WTC11 (cell line): ENCODE measurements at regions not wholly inside any gene's neighbourhood (a gene's known extent, or its start where the extent isn't known, plus 50 kb on each side); places are given as distances from the start of the nearest gene placed in this dataset.

Experiments
- ATF6 ChIP-seq: sonication (generic); formaldehyde crosslinking; IDR thresholded peaks from 2 replicates; pipeline ENCODE4 v1.8.1; 2023; ENCODE audit warnings: mild to moderate bottlenecking, missing genetic modification reagents
- CREM ChIP-seq: sonication (generic); formaldehyde crosslinking; IDR thresholded peaks from 2 replicates; pipeline ENCODE4 v1.8.1; 2022; ENCODE audit warnings: mild to moderate bottlenecking, missing genetic modification reagents, moderate library complexity
- CTCF ChIP-seq: fragments of 200-600 bp; IDR thresholded peaks from 2 replicates; pipeline ENCODE4 v1.8.0; 2022; ENCODE audit warnings: antibody characterized with exemption
- HMGXB4 ChIP-seq: sonication (generic); formaldehyde crosslinking; IDR thresholded peaks from 2 replicates; pipeline ENCODE4 v1.8.1; 2023; ENCODE audit warnings: mild to moderate bottlenecking, moderate library complexity, missing genetic modification reagents
- MAX ChIP-seq: sonication (generic); formaldehyde crosslinking; IDR thresholded peaks from 2 replicates; pipeline ENCODE4 v1.8.0; 2022; ENCODE audit warnings: mild to moderate bottlenecking, missing genetic modification reagents
- MXD4 ChIP-seq: fragments of 250-450 bp; sonication (Bioruptor Pico); IDR thresholded peaks from 2 replicates; pipeline ENCODE4 v1.8.0; 2021; ENCODE audit warnings: mild to moderate bottlenecking, moderate library complexity, borderline replicate concordance
- PRDM15 ChIP-seq: sonication (generic); formaldehyde crosslinking; IDR thresholded peaks from 2 replicates; pipeline ENCODE4 v1.8.0; 2022; ENCODE audit warnings: missing genetic modification reagents
- USF1 ChIP-seq: sonication (generic); formaldehyde crosslinking; IDR thresholded peaks from 2 replicates; pipeline ENCODE4 v1.8.0; 2022; ENCODE audit warnings: mild to moderate bottlenecking, missing genetic modification reagents

GRCh38 chr17:13288248-13288647 is 270.4 kb upstream of the ELAC2 start:
- no peak for TF ChIP-seq USF1
- TF ChIP-seq CTCF = no peak
- no peak for TF ChIP-seq MAX
- TF ChIP-seq CREM (CRISPR knock-in tag) = no peak
- TF ChIP-seq HMGXB4 (CRISPR knock-in tag) = no peak
- no peak for TF ChIP-seq MXD4 (CRISPR knock-in tag)
- no peak for TF ChIP-seq ATF6
- no peak for TF ChIP-seq PRDM15 (CRISPR knock-in tag)
